ENCODE measurements at regions not wholly inside any gene's neighbourhood (a gene's known extent, or its start where the extent isn't known, plus 50 kb on each side); places are given as distances from the start of the nearest gene placed in this dataset.

DNA sequence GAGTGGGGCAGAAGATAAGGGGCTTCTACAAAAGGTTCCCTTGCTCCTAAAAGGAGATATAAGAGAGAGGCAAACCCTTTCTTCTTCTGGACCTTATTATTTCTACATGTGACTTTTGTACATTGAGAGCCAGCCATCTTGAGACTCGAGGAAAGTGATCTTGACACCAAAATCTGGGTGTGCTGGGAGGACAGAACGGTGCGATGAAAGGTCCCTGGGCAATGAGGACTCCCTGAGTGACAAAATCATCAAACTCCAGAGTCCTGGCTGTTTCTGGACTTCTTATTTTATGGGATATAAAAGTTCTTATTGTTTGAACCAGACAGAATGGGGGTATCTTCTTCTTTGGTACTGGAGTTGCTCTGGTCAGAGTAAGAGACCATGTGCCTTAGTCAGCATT is 411.0 kb downstream of the ZNF536 start:
- TF ChIP-seq, protein P1, sequence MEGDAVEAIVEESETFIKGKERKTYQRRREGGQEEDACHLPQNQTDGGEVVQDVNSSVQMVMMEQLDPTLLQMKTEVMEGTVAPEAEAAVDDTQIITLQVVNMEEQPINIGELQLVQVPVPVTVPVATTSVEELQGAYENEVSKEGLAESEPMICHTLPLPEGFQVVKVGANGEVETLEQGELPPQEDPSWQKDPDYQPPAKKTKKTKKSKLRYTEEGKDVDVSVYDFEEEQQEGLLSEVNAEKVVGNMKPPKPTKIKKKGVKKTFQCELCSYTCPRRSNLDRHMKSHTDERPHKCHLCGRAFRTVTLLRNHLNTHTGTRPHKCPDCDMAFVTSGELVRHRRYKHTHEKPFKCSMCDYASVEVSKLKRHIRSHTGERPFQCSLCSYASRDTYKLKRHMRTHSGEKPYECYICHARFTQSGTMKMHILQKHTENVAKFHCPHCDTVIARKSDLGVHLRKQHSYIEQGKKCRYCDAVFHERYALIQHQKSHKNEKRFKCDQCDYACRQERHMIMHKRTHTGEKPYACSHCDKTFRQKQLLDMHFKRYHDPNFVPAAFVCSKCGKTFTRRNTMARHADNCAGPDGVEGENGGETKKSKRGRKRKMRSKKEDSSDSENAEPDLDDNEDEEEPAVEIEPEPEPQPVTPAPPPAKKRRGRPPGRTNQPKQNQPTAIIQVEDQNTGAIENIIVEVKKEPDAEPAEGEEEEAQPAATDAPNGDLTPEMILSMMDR (IDR thresholded peaks at IDR 0.05), result no peak
- TF ChIP-seq, protein P2, sequence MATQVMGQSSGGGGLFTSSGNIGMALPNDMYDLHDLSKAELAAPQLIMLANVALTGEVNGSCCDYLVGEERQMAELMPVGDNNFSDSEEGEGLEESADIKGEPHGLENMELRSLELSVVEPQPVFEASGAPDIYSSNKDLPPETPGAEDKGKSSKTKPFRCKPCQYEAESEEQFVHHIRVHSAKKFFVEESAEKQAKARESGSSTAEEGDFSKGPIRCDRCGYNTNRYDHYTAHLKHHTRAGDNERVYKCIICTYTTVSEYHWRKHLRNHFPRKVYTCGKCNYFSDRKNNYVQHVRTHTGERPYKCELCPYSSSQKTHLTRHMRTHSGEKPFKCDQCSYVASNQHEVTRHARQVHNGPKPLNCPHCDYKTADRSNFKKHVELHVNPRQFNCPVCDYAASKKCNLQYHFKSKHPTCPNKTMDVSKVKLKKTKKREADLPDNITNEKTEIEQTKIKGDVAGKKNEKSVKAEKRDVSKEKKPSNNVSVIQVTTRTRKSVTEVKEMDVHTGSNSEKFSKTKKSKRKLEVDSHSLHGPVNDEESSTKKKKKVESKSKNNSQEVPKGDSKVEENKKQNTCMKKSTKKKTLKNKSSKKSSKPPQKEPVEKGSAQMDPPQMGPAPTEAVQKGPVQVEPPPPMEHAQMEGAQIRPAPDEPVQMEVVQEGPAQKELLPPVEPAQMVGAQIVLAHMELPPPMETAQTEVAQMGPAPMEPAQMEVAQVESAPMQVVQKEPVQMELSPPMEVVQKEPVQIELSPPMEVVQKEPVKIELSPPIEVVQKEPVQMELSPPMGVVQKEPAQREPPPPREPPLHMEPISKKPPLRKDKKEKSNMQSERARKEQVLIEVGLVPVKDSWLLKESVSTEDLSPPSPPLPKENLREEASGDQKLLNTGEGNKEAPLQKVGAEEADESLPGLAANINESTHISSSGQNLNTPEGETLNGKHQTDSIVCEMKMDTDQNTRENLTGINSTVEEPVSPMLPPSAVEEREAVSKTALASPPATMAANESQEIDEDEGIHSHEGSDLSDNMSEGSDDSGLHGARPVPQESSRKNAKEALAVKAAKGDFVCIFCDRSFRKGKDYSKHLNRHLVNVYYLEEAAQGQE (IDR thresholded peaks at IDR 0.05; ENCODE audit: insufficient read depth in 1 of 2, low read depth in 2 of 2, low read length in 1 of 2), result no peak
- no peak for TF ChIP-seq POLR2AphosphoS5 (IDR thresholded peaks at IDR 0.05; ENCODE audit: low read depth, low read length)

Measured in Panc1 (cell line).